ENCODE measurements at regions not wholly inside any gene's neighbourhood (a gene's known extent, or its start where the extent isn't known, plus 50 kb on each side); places are given as distances from the start of the nearest gene placed in this dataset.

GRCh38 chr2:67658820-67659219 lies 261.7 kb downstream of the ETAA1 start:
- no peak for ATAC-seq
- ChIA-PET POLR2A (no interaction called here), CTCF (no interaction called here)
- Mint-ChIP-seq H3K4me1 (no peaks in the 10 kb centered on the region), H3K9me3 (peaks cover 38% of the 10 kb centered on the region), H3K27me3 (ENCODE audit: low read depth) (no peaks in the 10 kb centered on the region; the same call in 1 of the 2 replicates), H3K27ac (no peak overlapping the region), H3K36me3 (peaks cover 5% of the 10 kb centered on the region), H3K4me3 (no peak overlapping the region)
- DNase-seq (ENCODE audit: low spot score) = no peak
- TF ChIP-seq HMGA2 (CRISPR knock-in tag; IDR thresholded peaks at IDR 0.05) = no peak
- no peak for TF ChIP-seq ETV6 (CRISPR knock-in tag; IDR thresholded peaks at IDR 0.05)
- no peak for TF ChIP-seq SMAD4 (CRISPR knock-in tag; IDR thresholded peaks at IDR 0.05)
- TF ChIP-seq NR1H2 (CRISPR knock-in tag; IDR thresholded peaks at IDR 0.05) = no peak
- no peak for TF ChIP-seq ZNF416 (CRISPR knock-in tag; IDR thresholded peaks at IDR 0.05)
- TF ChIP-seq ERG (CRISPR knock-in tag; IDR thresholded peaks at IDR 0.05) = no peak
- TF ChIP-seq ARID4B (CRISPR knock-in tag; IDR thresholded peaks at IDR 0.05; ENCODE audit: borderline replicate concordance) = no peak
- TF ChIP-seq TP53 (CRISPR knock-in tag; IDR thresholded peaks at IDR 0.05) = no peak
- no peak for TF ChIP-seq ZNF512 (CRISPR knock-in tag; IDR thresholded peaks at IDR 0.05; ENCODE audit: borderline replicate concordance)
- no peak for TF ChIP-seq USF1 (CRISPR knock-in tag; IDR thresholded peaks at IDR 0.05)
- no peak for TF ChIP-seq CTCF (IDR thresholded peaks at IDR 0.05)
- TF ChIP-seq ZNF121 (CRISPR knock-in tag; IDR thresholded peaks at IDR 0.05) = no peak
- no peak for TF ChIP-seq KAT7 (CRISPR knock-in tag; IDR thresholded peaks at IDR 0.05; ENCODE audit: borderline replicate concordance)
- no peak for TF ChIP-seq EMX1 (CRISPR knock-in tag; IDR thresholded peaks at IDR 0.05)
- TF ChIP-seq ZBTB21 (CRISPR knock-in tag; IDR thresholded peaks at IDR 0.05; ENCODE audit: borderline replicate concordance) = no peak
- no peak for TF ChIP-seq JUN (CRISPR knock-in tag; IDR thresholded peaks at IDR 0.05)
- TF ChIP-seq ATF3 (CRISPR knock-in tag; conservative IDR thresholded peaks at IDR 0.05) = no peak
- no peak for TF ChIP-seq GRHL2 (CRISPR knock-in tag; IDR thresholded peaks at IDR 0.05; ENCODE audit: insufficient replicate concordance, severe bottlenecking)
